ENCODE measurements at regions not wholly inside any gene's neighbourhood (a gene's known extent, or its start where the extent isn't known, plus 50 kb on each side); places are given as distances from the start of the nearest gene placed in this dataset.

DNA sequence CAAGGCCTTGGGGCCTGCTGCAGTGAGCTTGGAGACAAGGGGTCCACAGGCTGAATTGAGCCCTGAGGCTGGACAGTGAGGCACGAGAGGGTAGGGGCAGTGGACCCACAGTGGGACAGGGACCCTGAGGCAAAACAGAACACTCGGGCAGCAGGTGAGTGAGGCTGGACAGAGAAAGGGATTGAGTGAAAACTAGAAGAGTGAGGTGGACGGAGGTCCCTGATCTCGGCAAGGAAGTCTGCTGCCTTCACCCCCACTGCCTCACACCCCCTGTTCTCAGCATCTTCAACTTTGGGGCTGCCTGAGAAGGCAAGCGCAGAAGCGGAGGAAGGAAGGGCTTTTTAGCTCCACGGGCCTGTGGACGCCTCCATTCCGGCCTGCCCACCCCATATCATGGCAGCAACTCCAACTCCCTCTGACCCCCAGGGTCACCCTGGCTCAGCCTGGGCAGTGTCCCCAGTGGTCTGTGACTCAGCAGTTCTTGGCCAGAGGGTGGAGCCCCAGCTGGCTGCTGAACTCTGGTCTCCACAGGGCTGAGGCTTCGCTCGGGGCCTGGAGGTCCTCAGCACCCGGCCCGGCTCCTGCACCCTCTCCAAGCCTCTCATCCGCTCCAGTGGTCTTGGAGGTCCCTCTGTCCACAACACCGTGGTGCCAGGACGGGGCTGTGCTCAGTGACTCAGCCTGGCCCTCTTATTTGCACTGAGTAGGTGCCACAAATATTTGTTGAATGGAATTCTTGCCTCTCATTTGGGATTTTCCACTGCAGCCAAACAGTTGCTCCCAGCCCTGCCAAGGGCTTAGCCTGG, 60.0 kb upstream of the EPS8L3 start:
- Histone ChIP-seq H3K4me3 (ENCODE audit: low read depth, low read length) (no peak overlapping the region), H3K27me3 (ENCODE audit: control insufficient read depth, insufficient read depth, low read length) (no peaks in the 10 kb centered on the region), H3K36me3 (ENCODE audit: control insufficient read depth, insufficient read depth, low read length) (no peaks in the 10 kb centered on the region)
- DNase-seq (ENCODE audit: low read depth) = no peak
- no peak for FAIRE-seq
- TF ChIP-seq, protein P1, sequence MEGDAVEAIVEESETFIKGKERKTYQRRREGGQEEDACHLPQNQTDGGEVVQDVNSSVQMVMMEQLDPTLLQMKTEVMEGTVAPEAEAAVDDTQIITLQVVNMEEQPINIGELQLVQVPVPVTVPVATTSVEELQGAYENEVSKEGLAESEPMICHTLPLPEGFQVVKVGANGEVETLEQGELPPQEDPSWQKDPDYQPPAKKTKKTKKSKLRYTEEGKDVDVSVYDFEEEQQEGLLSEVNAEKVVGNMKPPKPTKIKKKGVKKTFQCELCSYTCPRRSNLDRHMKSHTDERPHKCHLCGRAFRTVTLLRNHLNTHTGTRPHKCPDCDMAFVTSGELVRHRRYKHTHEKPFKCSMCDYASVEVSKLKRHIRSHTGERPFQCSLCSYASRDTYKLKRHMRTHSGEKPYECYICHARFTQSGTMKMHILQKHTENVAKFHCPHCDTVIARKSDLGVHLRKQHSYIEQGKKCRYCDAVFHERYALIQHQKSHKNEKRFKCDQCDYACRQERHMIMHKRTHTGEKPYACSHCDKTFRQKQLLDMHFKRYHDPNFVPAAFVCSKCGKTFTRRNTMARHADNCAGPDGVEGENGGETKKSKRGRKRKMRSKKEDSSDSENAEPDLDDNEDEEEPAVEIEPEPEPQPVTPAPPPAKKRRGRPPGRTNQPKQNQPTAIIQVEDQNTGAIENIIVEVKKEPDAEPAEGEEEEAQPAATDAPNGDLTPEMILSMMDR (IDR thresholded peaks at IDR 0.05; ENCODE audit: insufficient read depth, low read length, severe bottlenecking) = no peak

DNA sequence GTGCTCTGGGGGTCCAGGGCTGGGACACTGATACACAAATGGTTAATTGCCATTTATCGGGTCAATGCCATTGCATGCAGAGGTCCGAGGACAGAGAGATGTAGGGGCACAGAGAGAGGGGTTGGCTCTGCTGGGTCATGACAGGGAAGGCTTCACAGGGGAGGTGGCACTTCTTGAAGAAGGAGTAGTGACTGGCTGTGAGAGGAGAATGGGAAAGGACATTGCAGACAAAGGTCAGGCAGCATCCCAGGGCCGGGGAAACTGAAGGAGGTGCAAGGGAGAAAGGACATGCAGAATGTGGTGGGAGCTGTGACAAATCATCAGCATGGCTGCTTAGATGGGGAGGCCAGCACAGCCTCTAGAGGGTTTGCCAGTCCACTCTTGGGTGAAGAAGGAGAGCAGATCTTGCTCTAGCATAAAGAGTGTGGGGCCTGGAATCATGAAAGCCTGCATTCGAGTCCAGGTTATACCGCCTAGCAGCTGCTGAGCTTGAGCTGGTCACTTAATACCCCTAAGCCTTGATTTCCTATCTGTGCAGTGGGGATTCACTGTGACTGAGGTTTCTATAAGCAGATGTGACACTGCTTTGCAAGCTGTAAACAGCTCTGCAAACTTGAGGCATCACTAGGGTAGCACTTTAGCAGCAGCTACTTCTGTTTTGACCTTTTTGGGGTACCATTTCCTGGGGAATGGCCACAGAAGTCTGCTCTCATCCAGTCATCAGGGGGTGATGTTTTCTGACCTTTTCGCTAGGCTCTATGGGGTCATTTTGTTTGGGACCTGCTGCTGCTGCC, 59.2 kb upstream of the EPS8L3 start:
- TF ChIP-seq, protein P1 (IDR thresholded peaks at IDR 0.05; ENCODE audit: insufficient read depth, low read length, severe bottlenecking) = no peak
- FAIRE-seq (no peak), DNase-seq (ENCODE audit: low read depth) (no peak)
- H3K27me3 ChIP-seq (ENCODE audit: control insufficient read depth, insufficient read depth, low read length) = no peaks in the 10 kb centered on the region
- H3K36me3 ChIP-seq (ENCODE audit: control insufficient read depth, insufficient read depth, low read length) = no peaks in the 10 kb centered on the region
- no peak overlapping the region for H3K4me3 ChIP-seq (ENCODE audit: low read depth, low read length)

DNA sequence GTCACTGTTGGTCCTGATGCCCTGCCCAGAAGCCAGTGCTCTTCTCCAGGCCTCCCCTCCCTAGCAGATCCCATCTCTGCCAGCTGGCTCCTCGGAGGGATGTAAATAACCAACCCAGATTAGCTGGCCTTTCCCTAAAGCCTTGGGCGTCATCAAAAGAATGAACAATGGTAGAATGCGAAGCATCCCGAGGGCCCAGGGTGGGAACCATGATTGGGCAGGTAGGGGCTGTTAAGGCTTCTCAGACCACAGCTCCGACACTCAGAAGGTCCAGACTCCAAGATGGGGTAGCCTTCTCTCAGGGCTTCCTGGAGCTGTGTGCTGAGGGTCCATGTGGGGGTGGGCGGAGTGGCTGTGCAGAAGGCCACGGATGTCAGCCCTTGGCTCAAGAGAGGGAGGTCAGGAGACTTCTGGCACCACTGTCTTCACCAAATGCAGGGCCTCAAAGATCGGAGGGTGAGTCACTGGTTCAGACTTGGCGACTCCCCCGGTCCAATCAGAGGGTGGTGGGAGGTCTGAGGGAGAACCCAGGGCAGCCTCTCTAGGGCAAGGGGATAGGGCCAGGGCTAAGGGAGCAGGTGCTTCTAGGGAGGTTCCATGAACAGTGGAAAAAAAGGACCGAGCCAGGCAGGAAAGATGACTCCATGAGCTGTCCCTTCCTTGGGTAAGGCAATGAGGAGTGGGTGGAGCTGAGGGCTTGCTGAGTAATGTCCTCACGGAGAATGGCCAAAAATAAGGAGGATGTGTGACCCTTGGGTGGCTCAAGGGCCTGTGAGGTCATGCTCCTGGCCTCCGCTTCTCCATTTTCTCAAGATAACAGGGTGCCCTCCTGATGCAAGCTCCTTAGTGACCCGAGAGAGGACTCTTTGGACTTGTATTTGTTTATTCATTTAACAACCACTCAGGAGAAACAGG, 58.4 kb upstream of the EPS8L3 start:
- TF ChIP-seq, protein P1 (IDR thresholded peaks at IDR 0.05; ENCODE audit: insufficient read depth, low read length, severe bottlenecking) = no peak
- no peak for FAIRE-seq
- DNase-seq (ENCODE audit: low read depth) = peak; percentile 50

DNA sequence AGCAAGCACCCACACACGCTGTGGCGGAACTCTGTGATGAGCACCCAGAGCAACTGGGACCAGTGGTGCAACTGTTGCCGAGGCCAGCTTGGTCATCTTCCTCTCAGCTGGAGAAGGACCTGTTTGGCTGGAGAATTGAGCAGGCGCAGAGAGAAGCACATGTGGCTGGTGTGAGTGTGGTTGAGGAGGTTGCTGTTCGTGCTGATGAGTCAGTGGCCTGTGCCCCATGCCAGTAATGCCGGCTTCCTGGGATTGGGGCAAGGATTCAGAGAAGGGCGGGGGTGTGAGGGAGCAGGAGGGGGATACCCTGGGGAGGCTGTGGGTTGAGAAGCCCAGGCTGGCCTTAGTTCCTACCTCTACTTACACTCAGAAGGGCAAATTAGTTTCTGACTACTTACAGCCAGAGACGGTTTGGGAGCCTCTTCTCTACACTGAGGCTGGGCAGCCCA, 57.5 kb upstream of the EPS8L3 start:
- TF ChIP-seq, protein P1 (IDR thresholded peaks at IDR 0.05; ENCODE audit: insufficient read depth, low read length, severe bottlenecking) = no peak
- H3K36me3 ChIP-seq (ENCODE audit: control insufficient read depth, insufficient read depth, low read length) = no peaks in the 10 kb centered on the region
- H3K27me3 ChIP-seq (ENCODE audit: control insufficient read depth, insufficient read depth, low read length) = no peaks in the 10 kb centered on the region
- FAIRE-seq = no peak
- DNase-seq (ENCODE audit: low read depth) = peak; percentile 88
- no peak overlapping the region for H3K4me3 ChIP-seq (ENCODE audit: low read depth, low read length)

More for the DNA sequence above, 58.4 kb upstream of the EPS8L3 start:
- Histone ChIP-seq H3K36me3 (ENCODE audit: control insufficient read depth, insufficient read depth, low read length) (no peaks in the 10 kb centered on the region), H3K4me3 (ENCODE audit: low read depth, low read length) (no peak overlapping the region), H3K27me3 (ENCODE audit: control insufficient read depth, insufficient read depth, low read length) (no peaks in the 10 kb centered on the region)

DNA sequence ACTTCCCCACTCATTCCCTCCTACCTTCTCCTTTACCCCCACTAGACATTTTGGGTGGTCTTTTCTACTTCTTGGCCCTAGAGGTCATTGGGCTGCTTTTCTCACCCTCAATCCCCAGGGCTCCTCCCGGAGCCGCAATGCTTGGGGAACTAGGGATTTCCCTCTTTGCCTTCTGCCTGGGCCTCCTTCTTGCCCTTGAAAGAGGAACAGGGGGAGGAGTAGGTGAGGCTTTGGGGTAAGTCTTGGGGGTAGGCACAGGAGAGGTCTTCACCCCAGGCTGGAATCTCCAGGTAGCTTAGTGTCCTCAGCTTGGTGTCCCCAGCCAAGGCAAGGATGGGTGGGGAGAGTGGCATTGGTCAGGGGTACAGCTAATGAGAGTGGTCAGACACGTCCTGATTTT, 56.2 kb upstream of the EPS8L3 start:
- TF ChIP-seq, protein P1 (IDR thresholded peaks at IDR 0.05; ENCODE audit: insufficient read depth, low read length, severe bottlenecking) = no peak
- Histone ChIP-seq H3K36me3 (ENCODE audit: control insufficient read depth, insufficient read depth, low read length) (no peaks in the 10 kb centered on the region), H3K27me3 (ENCODE audit: control insufficient read depth, insufficient read depth, low read length) (no peaks in the 10 kb centered on the region), H3K4me3 (ENCODE audit: low read depth, low read length) (no peak overlapping the region)
- FAIRE-seq (no peak), DNase-seq (ENCODE audit: low read depth) (no peak)
